Upper lobe of right lung (tissue), 1 donor: ENCODE measurements at regions not wholly inside any gene's neighbourhood (a gene's known extent, or its start where the extent isn't known, plus 50 kb on each side); places are given as distances from the start of the nearest gene placed in this dataset.

Experiments used
- ATAC-seq: fragments of 200-7000 bp; cut with Tn5 transposase; one replicate; pipeline ENCODE4 v1.9.1; 2020; ENCODE audit warnings: mild to moderate bottlenecking, moderate library complexity
- DNase-seq: peaks from one replicate; pipeline ENCODE4 v3.0.0-alpha.2; 2020
- H3K27ac ChIP-seq: fragments of 200-600 bp; one replicate; pipeline ENCODE4 v1.8.0; 2022
- H3K27me3 ChIP-seq: fragments of 200-600 bp; one replicate; pipeline ENCODE4 v1.8.0; 2022; ENCODE audit warnings: mild to moderate bottlenecking
- H3K36me3 ChIP-seq: fragments of 200-600 bp; one replicate; pipeline ENCODE4 v1.8.0; 2022
- H3K4me1 ChIP-seq: fragments of 200-600 bp; one replicate; pipeline ENCODE4 v1.8.0; 2022
- H3K4me3 ChIP-seq: fragments of 200-600 bp; one replicate; pipeline ENCODE4 v1.8.0; 2022; ENCODE audit warnings: mild to moderate bottlenecking
- H3K9me3 ChIP-seq: fragments of 200-600 bp; one replicate; pipeline ENCODE4 v1.8.0; 2022
- CTCF ChIP-seq: fragments of 200-600 bp; IDR thresholded peaks from one replicate; pipeline ENCODE4 v1.8.0; 2022; ENCODE audit warnings: antibody characterized with exemption
- intact Hi-C: fragments of 100-400 bp; cut with DNase I; formaldehyde crosslinking; loops from one replicate; pipeline ENCODE4 v1.11.0; 2022
- donor health status: DM: no; HTN: yes; CAD: no; lungs with severe emphysema.

- Histone ChIP-seq H3K36me3 (no peaks in the 10 kb centered on the region), H3K4me1 (peaks cover 2% of the 10 kb centered on the region), H3K9me3 (no peaks in the 10 kb centered on the region), H3K27ac (no peak overlapping the region), H3K4me3 (no peak overlapping the region), H3K27me3 (no peaks in the 10 kb centered on the region)
- intact Hi-C loops: no loop called here
- no peak for TF ChIP-seq CTCF
- DNase-seq: no peak
- ATAC-seq: no peak
Measured at GRCh38 chr15:70297465-70298058, 199.8 kb upstream of the TLE3 start.

- DNase-seq: peak; percentile 23
- H3K4me1 ChIP-seq: no peaks in the 10 kb centered on the region
- no peak overlapping the region for H3K4me3 ChIP-seq
- no peaks in the 10 kb centered on the region for H3K9me3 ChIP-seq
- no peaks in the 10 kb centered on the region for H3K27me3 ChIP-seq
- intact Hi-C loops: no loop called here
- H3K36me3 ChIP-seq: no peaks in the 10 kb centered on the region
- no peak overlapping the region for H3K27ac ChIP-seq
- ATAC-seq: no peak
- TF ChIP-seq CTCF: no peak
Measured at GRCh38 chr15:70294731-70295305, 197.1 kb upstream of the TLE3 start.

- H3K9me3 ChIP-seq: no peaks in the 10 kb centered on the region
- H3K4me1 ChIP-seq: no peaks in the 10 kb centered on the region
- TF ChIP-seq CTCF: no peak
- no peak for ATAC-seq
- no peak overlapping the region for H3K27ac ChIP-seq
- no peaks in the 10 kb centered on the region for H3K36me3 ChIP-seq
- intact Hi-C loops: no loop called here
- no peak overlapping the region for H3K4me3 ChIP-seq
- H3K27me3 ChIP-seq: no peaks in the 10 kb centered on the region
- DNase-seq: peak; percentile 25
Measured at GRCh38 chr15:70293591-70294470, 196.1 kb upstream of the TLE3 start.

GRCh38 chr15:70293138-70293537 is 195.4 kb upstream of the TLE3 start:
- TF ChIP-seq CTCF: no peak
- H3K27me3 ChIP-seq: no peaks in the 10 kb centered on the region
- H3K9me3 ChIP-seq: no peaks in the 10 kb centered on the region
- H3K4me3 ChIP-seq: no peak overlapping the region
- ATAC-seq (no peak), DNase-seq (no peak)
- intact Hi-C loops: no loop called here
- no peaks in the 10 kb centered on the region for H3K4me1 ChIP-seq
- H3K27ac ChIP-seq: no peak overlapping the region
- no peaks in the 10 kb centered on the region for H3K36me3 ChIP-seq

- H3K4me3 ChIP-seq: no peak overlapping the region
- no peak overlapping the region for H3K27ac ChIP-seq
- DNase-seq (peak; percentile 51), ATAC-seq (no peak)
- H3K4me1 ChIP-seq: no peaks in the 10 kb centered on the region
- H3K36me3 ChIP-seq: no peaks in the 10 kb centered on the region
- TF ChIP-seq CTCF: no peak
- H3K9me3 ChIP-seq: no peaks in the 10 kb centered on the region
- intact Hi-C loops: no loop called here
- H3K27me3 ChIP-seq: no peaks in the 10 kb centered on the region
Measured at GRCh38 chr15:70292076-70292760, 194.5 kb upstream of the TLE3 start.
